Peyer's patch (tissue), 4 donors: ENCODE measurements at regions not wholly inside any gene's neighbourhood (a gene's known extent, or its start where the extent isn't known, plus 50 kb on each side); places are given as distances from the start of the nearest gene placed in this dataset.

Source experiments
- POLR2A ChIP-seq, 2 donors: fragments of 450-650 bp; IDR thresholded peaks; one replicate each; pipeline ENCODE4 v1.5.1; 2017; ENCODE audit warnings: antibody characterized with exemption in 2 of 2, mild to moderate bottlenecking in 2 of 2, moderate library complexity in 2 of 2
- TF ChIP-seq, protein P1 (sequence below), 6 experiments: fragments of 450-650 bp in 4 of 6; fragments of 200-600 bp in 2 of 6; sonication (generic) in 1 of 6; IDR thresholded peaks; one replicate each; pipeline ENCODE4 v1.5.1; 2017 to 2019; ENCODE audit warnings: antibody characterized with exemption in 6 of 6, mild to moderate bottlenecking in 3 of 6, moderate library complexity in 1 of 6

DNA sequence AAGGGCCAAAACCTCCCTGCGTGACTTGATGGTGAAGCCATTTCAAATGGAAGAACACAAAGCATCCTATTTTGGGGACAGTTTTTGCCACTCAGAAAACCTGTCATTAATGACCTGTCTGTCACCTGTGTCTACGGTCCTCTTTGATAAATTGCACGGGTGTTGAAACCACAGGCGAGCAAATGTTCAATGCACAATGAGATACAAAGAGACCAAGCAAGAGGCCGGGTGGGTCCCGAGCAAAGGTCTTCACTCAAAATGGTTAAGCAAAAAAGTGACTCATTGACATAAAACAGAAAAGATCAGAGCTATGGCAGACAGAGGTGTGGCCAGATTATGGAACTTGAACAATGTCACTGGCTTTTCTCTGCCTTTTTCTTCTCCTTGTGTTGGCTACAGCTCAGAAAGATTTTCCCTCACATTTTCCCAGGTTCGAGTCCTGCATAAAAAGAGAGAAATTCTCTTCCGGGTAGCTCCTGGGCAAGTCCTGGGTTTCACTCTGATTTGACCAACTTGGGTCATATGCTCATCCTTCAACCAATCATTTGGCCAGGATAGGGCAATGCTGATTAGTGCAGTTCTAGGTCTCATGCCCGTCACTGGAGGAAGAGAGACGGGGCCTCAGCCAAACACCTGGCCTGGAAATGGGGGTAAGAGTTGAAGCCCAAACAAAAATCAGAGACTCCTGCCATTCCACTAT is 92.2 kb downstream of the CMC2 start:
- no peak for TF ChIP-seq POLR2A (IDR thresholded peaks at IDR 0.05)
- TF ChIP-seq, protein P1, sequence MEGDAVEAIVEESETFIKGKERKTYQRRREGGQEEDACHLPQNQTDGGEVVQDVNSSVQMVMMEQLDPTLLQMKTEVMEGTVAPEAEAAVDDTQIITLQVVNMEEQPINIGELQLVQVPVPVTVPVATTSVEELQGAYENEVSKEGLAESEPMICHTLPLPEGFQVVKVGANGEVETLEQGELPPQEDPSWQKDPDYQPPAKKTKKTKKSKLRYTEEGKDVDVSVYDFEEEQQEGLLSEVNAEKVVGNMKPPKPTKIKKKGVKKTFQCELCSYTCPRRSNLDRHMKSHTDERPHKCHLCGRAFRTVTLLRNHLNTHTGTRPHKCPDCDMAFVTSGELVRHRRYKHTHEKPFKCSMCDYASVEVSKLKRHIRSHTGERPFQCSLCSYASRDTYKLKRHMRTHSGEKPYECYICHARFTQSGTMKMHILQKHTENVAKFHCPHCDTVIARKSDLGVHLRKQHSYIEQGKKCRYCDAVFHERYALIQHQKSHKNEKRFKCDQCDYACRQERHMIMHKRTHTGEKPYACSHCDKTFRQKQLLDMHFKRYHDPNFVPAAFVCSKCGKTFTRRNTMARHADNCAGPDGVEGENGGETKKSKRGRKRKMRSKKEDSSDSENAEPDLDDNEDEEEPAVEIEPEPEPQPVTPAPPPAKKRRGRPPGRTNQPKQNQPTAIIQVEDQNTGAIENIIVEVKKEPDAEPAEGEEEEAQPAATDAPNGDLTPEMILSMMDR (IDR thresholded peaks at IDR 0.05): no peak
